CD8-positive, alpha-beta memory T cell (primary cell): ENCODE measurements at regions not wholly inside any gene's neighbourhood (a gene's known extent, or its start where the extent isn't known, plus 50 kb on each side); places are given as distances from the start of the nearest gene placed in this dataset.

Source experiments
- CTCF ChIA-PET: fragments of 350-600 bp; sonication (Branson Sonifier 250); formaldehyde crosslinking; loops from one replicate; lab custom pipeline; 2021; ENCODE audit warnings: antibody characterized with exemption; lab: Charles Lee
- POLR2A ChIA-PET: fragments of 350-600 bp; sonication (Branson Sonifier 250); formaldehyde crosslinking; loops from one replicate; lab custom pipeline; 2021; ENCODE audit warnings: antibody characterized with exemption; lab: Charles Lee
- DNase-seq, 5 donors: peaks; one replicate each; pipeline versions ENCODE4 v3.0.0 to v3.0.0-alpha.2; 2020 to 2022; ENCODE audit warnings: mixed read lengths in 1 of 5
- H3K27ac ChIP-seq: one replicate; pipeline ENCODE4 v1.7.0; 2013; ENCODE audit warnings: low read depth, mild to moderate bottlenecking, low read length, moderate library complexity
- H3K27me3 ChIP-seq: 2 replicates; pipeline ENCODE4 v1.7.0; 2013; ENCODE audit warnings: low read length, mild to moderate bottlenecking; ENCODE audit not compliant: insufficient read depth, poor library complexity, severe bottlenecking
- H3K36me3 ChIP-seq: 2 replicates; pipeline ENCODE4 v1.7.0; 2013; ENCODE audit warnings: mild to moderate bottlenecking, low read length, moderate library complexity; ENCODE audit not compliant: insufficient read depth
- H3K4me1 ChIP-seq: 2 replicates; pipeline ENCODE4 v1.7.0; 2013; ENCODE audit warnings: mild to moderate bottlenecking, low read length, moderate library complexity; ENCODE audit not compliant: insufficient read depth
- H3K4me3 ChIP-seq: 2 replicates; pipeline ENCODE4 v1.7.0; 2013; ENCODE audit warnings: mild to moderate bottlenecking, low read length
- H3K9me3 ChIP-seq: 2 replicates; pipeline ENCODE4 v1.7.0; 2013; ENCODE audit warnings: mild to moderate bottlenecking, low read length
- H3K27ac Mint-ChIP-seq, 8 donors: one replicate each; pipeline ENCODE4 v1.8.0; 2020 to 2021; ENCODE audit warnings: mixed read lengths in 8 of 8, mild to moderate bottlenecking in 6 of 8, inconsistent platforms in 3 of 8, moderate library complexity in 3 of 8
- H3K27me3 Mint-ChIP-seq, 2 donors: one replicate each; pipeline ENCODE4 v1.8.0; 2020 to 2021; ENCODE audit warnings: mixed read lengths in 2 of 2, mild to moderate bottlenecking in 1 of 2, moderate library complexity in 1 of 2
- H3K36me3 Mint-ChIP-seq, 3 donors: one replicate each; pipeline ENCODE4 v1.8.0; 2020 to 2021; ENCODE audit warnings: mixed read lengths in 3 of 3, inconsistent platforms in 1 of 3, mild to moderate bottlenecking in 1 of 3
- H3K4me1 Mint-ChIP-seq, 3 donors: one replicate each; pipeline ENCODE4 v1.8.0; 2020 to 2021; ENCODE audit warnings: mixed read lengths in 3 of 3, inconsistent platforms in 1 of 3, mild to moderate bottlenecking in 1 of 3
- H3K4me3 Mint-ChIP-seq, 7 donors: one replicate each; pipeline ENCODE4 v1.8.0; 2020 to 2021; ENCODE audit warnings: mixed read lengths in 7 of 7, mild to moderate bottlenecking in 6 of 7, moderate library complexity in 4 of 7, inconsistent platforms in 2 of 7
- H3K9me3 Mint-ChIP-seq, 5 donors: one replicate each; pipeline ENCODE4 v1.8.0; 2020 to 2022; ENCODE audit warnings: mixed read lengths in 5 of 5, mild to moderate bottlenecking in 3 of 5, moderate library complexity in 2 of 5, inconsistent platforms in 1 of 5

GRCh38 chr13:90362707-90363106 lies 984.8 kb upstream of the MIR17HG start:
- Histone ChIP-seq H3K4me1 (no peaks in the 10 kb centered on the region), H3K27me3 (no peaks in the 10 kb centered on the region), H3K36me3 (no peaks in the 10 kb centered on the region), H3K27ac (no peak overlapping the region), H3K9me3 (no peaks in the 10 kb centered on the region), H3K4me3 (no peak overlapping the region)
- no peak overlapping the region for H3K4me3 Mint-ChIP-seq
- ChIA-PET POLR2A (no interaction called here), CTCF (no interaction called here)
- H3K4me1 Mint-ChIP-seq, result no peaks in the 10 kb centered on the region
- H3K36me3 Mint-ChIP-seq, result no peaks in the 10 kb centered on the region
- peaks cover 0 to 2% of the 10 kb centered on the region in 2 donors for H3K27me3 Mint-ChIP-seq
- no peak overlapping the region for H3K27ac Mint-ChIP-seq
- peaks cover 0 to 33% (median 11%) of the 10 kb centered on the region in 5 donors for H3K9me3 Mint-ChIP-seq
- no peak for DNase-seq

- POLR2A ChIA-PET, result no interaction called here
- DNase-seq, result no peak
- Mint-ChIP-seq H3K4me1 (no peaks in the 10 kb centered on the region), H3K9me3 (peaks cover 2 to 28% (median 13%) of the 10 kb centered on the region in 5 donors), H3K27me3 (peaks cover 0 to 2% of the 10 kb centered on the region in 2 donors), H3K36me3 (no peaks in the 10 kb centered on the region), H3K27ac (no peak overlapping the region), H3K4me3 (no peak overlapping the region)
- Histone ChIP-seq H3K27me3 (no peaks in the 10 kb centered on the region), H3K27ac (no peak overlapping the region), H3K9me3 (no peaks in the 10 kb centered on the region), H3K36me3 (no peaks in the 10 kb centered on the region), H3K4me3 (no peak overlapping the region), H3K4me1 (no peaks in the 10 kb centered on the region)
- CTCF ChIA-PET, result no interaction called here
These were observed 982.4 kb upstream of the MIR17HG start for GRCh38 chr13:90365130-90365529.

- H3K4me1 ChIP-seq, result no peaks in the 10 kb centered on the region
- Mint-ChIP-seq H3K4me1 (no peaks in the 10 kb centered on the region), H3K36me3 (no peaks in the 10 kb centered on the region), H3K4me3 (no peak overlapping the region), H3K9me3 (peaks cover 0 to 36% (median 5%) of the 10 kb centered on the region in 5 donors), H3K27me3 (no peaks in the 10 kb centered on the region), H3K27ac (no peak overlapping the region)
- H3K27me3 ChIP-seq, result no peaks in the 10 kb centered on the region
- no peaks in the 10 kb centered on the region for H3K9me3 ChIP-seq
- ChIA-PET POLR2A (no interaction called here), CTCF (no interaction called here)
- no peak overlapping the region for H3K27ac ChIP-seq
- H3K36me3 ChIP-seq, result no peaks in the 10 kb centered on the region
- no peak for DNase-seq
- no peak overlapping the region for H3K4me3 ChIP-seq
These were observed 973.3 kb upstream of the MIR17HG start for GRCh38 chr13:90374168-90374567.

- ChIA-PET POLR2A (no interaction called here), CTCF (no interaction called here)
- Mint-ChIP-seq H3K27me3 (no peaks in the 10 kb centered on the region), H3K9me3 (peaks cover 0 to 37% (median 2%) of the 10 kb centered on the region in 5 donors), H3K27ac (no peak overlapping the region), H3K4me1 (no peaks in the 10 kb centered on the region), H3K4me3 (no peak overlapping the region), H3K36me3 (no peaks in the 10 kb centered on the region)
- Histone ChIP-seq H3K36me3 (no peaks in the 10 kb centered on the region), H3K27me3 (no peaks in the 10 kb centered on the region), H3K27ac (no peak overlapping the region), H3K4me1 (no peaks in the 10 kb centered on the region), H3K9me3 (no peaks in the 10 kb centered on the region), H3K4me3 (no peak overlapping the region)
- no peak for DNase-seq
These were observed 971.6 kb upstream of the MIR17HG start for GRCh38 chr13:90375851-90376250.

GRCh38 chr13:90382425-90382824 lies 965.1 kb upstream of the MIR17HG start:
- Mint-ChIP-seq H3K36me3 (no peaks in the 10 kb centered on the region), H3K27ac (no peak overlapping the region), H3K4me1 (no peaks in the 10 kb centered on the region), H3K27me3 (no peaks in the 10 kb centered on the region), H3K9me3 (peaks cover 0 to 24% (median 4%) of the 10 kb centered on the region in 5 donors), H3K4me3 (no peak overlapping the region)
- Histone ChIP-seq H3K9me3 (no peaks in the 10 kb centered on the region), H3K4me3 (no peak overlapping the region), H3K27ac (no peak overlapping the region), H3K4me1 (no peaks in the 10 kb centered on the region), H3K36me3 (no peaks in the 10 kb centered on the region), H3K27me3 (no peaks in the 10 kb centered on the region)
- no peak for DNase-seq
- POLR2A ChIA-PET, result no interaction called here
- CTCF ChIA-PET, result no interaction called here

GRCh38 chr13:90385781-90386489 lies 961.6 kb upstream of the MIR17HG start:
- Histone ChIP-seq H3K4me3 (no peak overlapping the region), H3K4me1 (no peaks in the 10 kb centered on the region), H3K27ac (no peak overlapping the region), H3K9me3 (no peaks in the 10 kb centered on the region), H3K27me3 (no peaks in the 10 kb centered on the region), H3K36me3 (no peaks in the 10 kb centered on the region)
- peaks cover 4 to 29% (median 12%) of the 10 kb centered on the region in 5 donors for H3K9me3 Mint-ChIP-seq
- POLR2A ChIA-PET, result no interaction called here
- H3K36me3 Mint-ChIP-seq, result no peaks in the 10 kb centered on the region
- CTCF ChIA-PET, result no interaction called here
- H3K27me3 Mint-ChIP-seq, result no peaks in the 10 kb centered on the region
- no peak overlapping the region for H3K4me3 Mint-ChIP-seq
- no peak overlapping the region for H3K27ac Mint-ChIP-seq
- DNase-seq, result no peak
- H3K4me1 Mint-ChIP-seq, result no peaks in the 10 kb centered on the region

- Histone ChIP-seq H3K4me1 (no peaks in the 10 kb centered on the region), H3K36me3 (no peaks in the 10 kb centered on the region), H3K27ac (no peak overlapping the region), H3K4me3 (no peak overlapping the region), H3K9me3 (no peaks in the 10 kb centered on the region), H3K27me3 (no peaks in the 10 kb centered on the region)
- peaks cover 0 to 2% of the 10 kb centered on the region in 2 donors for H3K27me3 Mint-ChIP-seq
- H3K27ac Mint-ChIP-seq, result no peak overlapping the region
- no peak for DNase-seq
- H3K4me1 Mint-ChIP-seq, result no peaks in the 10 kb centered on the region
- no peaks in the 10 kb centered on the region for H3K36me3 Mint-ChIP-seq
- H3K4me3 Mint-ChIP-seq, result no peak overlapping the region
- ChIA-PET POLR2A (no interaction called here), CTCF (no interaction called here)
- H3K9me3 Mint-ChIP-seq, result peaks cover 7 to 25% (median 12%) of the 10 kb centered on the region in 5 donors
These were observed 958.5 kb upstream of the MIR17HG start for GRCh38 chr13:90388887-90389452.

GRCh38 chr13:90389537-90389936 lies 958.0 kb upstream of the MIR17HG start:
- Histone ChIP-seq H3K27me3 (no peaks in the 10 kb centered on the region), H3K27ac (no peak overlapping the region), H3K9me3 (no peaks in the 10 kb centered on the region), H3K4me3 (no peak overlapping the region), H3K36me3 (no peaks in the 10 kb centered on the region), H3K4me1 (no peaks in the 10 kb centered on the region)
- no peaks in the 10 kb centered on the region for H3K4me1 Mint-ChIP-seq
- ChIA-PET CTCF (no interaction called here), POLR2A (no interaction called here)
- H3K27ac Mint-ChIP-seq, result no peak overlapping the region
- DNase-seq, result no peak
- H3K36me3 Mint-ChIP-seq, result no peaks in the 10 kb centered on the region
- peaks cover 0 to 2% of the 10 kb centered on the region in 2 donors for H3K27me3 Mint-ChIP-seq
- no peak overlapping the region for H3K4me3 Mint-ChIP-seq
- peaks cover 7 to 25% (median 12%) of the 10 kb centered on the region in 5 donors for H3K9me3 Mint-ChIP-seq
